ENCODE measurements at regions not wholly inside any gene's neighbourhood (a gene's known extent, or its start where the extent isn't known, plus 50 kb on each side); places are given as distances from the start of the nearest gene placed in this dataset.

GRCh38 chrX:27878862-27879261 lies 71.1 kb downstream of the MAGEB10 start:
- TF ChIP-seq, protein P1, sequence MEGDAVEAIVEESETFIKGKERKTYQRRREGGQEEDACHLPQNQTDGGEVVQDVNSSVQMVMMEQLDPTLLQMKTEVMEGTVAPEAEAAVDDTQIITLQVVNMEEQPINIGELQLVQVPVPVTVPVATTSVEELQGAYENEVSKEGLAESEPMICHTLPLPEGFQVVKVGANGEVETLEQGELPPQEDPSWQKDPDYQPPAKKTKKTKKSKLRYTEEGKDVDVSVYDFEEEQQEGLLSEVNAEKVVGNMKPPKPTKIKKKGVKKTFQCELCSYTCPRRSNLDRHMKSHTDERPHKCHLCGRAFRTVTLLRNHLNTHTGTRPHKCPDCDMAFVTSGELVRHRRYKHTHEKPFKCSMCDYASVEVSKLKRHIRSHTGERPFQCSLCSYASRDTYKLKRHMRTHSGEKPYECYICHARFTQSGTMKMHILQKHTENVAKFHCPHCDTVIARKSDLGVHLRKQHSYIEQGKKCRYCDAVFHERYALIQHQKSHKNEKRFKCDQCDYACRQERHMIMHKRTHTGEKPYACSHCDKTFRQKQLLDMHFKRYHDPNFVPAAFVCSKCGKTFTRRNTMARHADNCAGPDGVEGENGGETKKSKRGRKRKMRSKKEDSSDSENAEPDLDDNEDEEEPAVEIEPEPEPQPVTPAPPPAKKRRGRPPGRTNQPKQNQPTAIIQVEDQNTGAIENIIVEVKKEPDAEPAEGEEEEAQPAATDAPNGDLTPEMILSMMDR (conservative IDR thresholded peaks at IDR 0.05): no peak
- TF ChIP-seq EZH2 (IDR thresholded peaks at IDR 0.05; ENCODE audit: low read depth): no peak

Measured in PC-9 (cell line).